GM23338 (cell line): ENCODE measurements at regions not wholly inside any gene's neighbourhood (a gene's known extent, or its start where the extent isn't known, plus 50 kb on each side); places are given as distances from the start of the nearest gene placed in this dataset.

Source experiments
- CREB1 ChIP-seq: fragments of 250-450 bp; sonication (Bioruptor Pico); IDR thresholded peaks from 2 replicates; pipeline ENCODE4 v1.5.0; 2020; ENCODE audit warnings: low read depth, mild to moderate bottlenecking, moderate library complexity
- CTCF ChIP-seq, 2 experiments: fragments of 200-600 bp in 1 of 2; sonication (generic) in 1 of 2; conservative IDR thresholded peaks; 2 replicates each; pipeline versions ENCODE4 v1.5.1 to v1.6.1; 2016 to 2017; ENCODE audit warnings: antibody characterized with exemption in 2 of 2, low read depth in 2 of 2, mild to moderate bottlenecking in 2 of 2, moderate library complexity in 1 of 2
- ETS1 ChIP-seq: IDR thresholded peaks from 2 replicates; pipeline ENCODE4 v1.6.1; 2016; ENCODE audit warnings: antibody characterized with exemption
- EZH2 ChIP-seq: fragments of 200-600 bp; sonication (generic); IDR thresholded peaks from one replicate; pipeline ENCODE4 v1.8.0; 2017; ENCODE audit warnings: antibody characterized with exemption, mild to moderate bottlenecking, low read depth; ENCODE audit not compliant: unreplicated experiment
- EZH2phosphoT487 ChIP-seq: fragments of 200-600 bp; sonication (generic); IDR thresholded peaks from one replicate; pipeline ENCODE4 v1.8.1; 2018; ENCODE audit warnings: antibody characterized with exemption; ENCODE audit not compliant: unreplicated experiment
- JUNB ChIP-seq: IDR thresholded peaks from one replicate; pipeline ENCODE4 v1.6.1; 2016; ENCODE audit warnings: antibody characterized with exemption; ENCODE audit not compliant: unreplicated experiment
- NANOG ChIP-seq: IDR thresholded peaks from 2 replicates; pipeline ENCODE4 v1.6.1; 2016; ENCODE audit warnings: antibody characterized with exemption, borderline replicate concordance
- POLR2AphosphoS5 ChIP-seq: IDR thresholded peaks from 2 replicates; pipeline ENCODE4 v1.6.1; 2016; ENCODE audit warnings: antibody characterized with exemption, low read depth
- STAT1 ChIP-seq: IDR thresholded peaks from one replicate; pipeline ENCODE4 v1.6.1; 2016; ENCODE audit warnings: antibody characterized with exemption; ENCODE audit not compliant: unreplicated experiment
- ZNF114 ChIP-seq: fragments of 250-450 bp; sonication (Bioruptor Pico); IDR thresholded peaks from 2 replicates; pipeline ENCODE4 v1.5.0; 2020; ENCODE audit warnings: mild to moderate bottlenecking, moderate library complexity
- ZNF331 ChIP-seq: fragments of 250-450 bp; sonication (Bioruptor Pico); IDR thresholded peaks from 2 replicates; pipeline ENCODE4 v1.5.0; 2020; ENCODE audit warnings: low read depth, mild to moderate bottlenecking, moderate library complexity
- ZNF462 ChIP-seq: fragments of 250-450 bp; sonication (Bioruptor Pico); IDR thresholded peaks from 2 replicates; pipeline ENCODE4 v1.5.0; 2020; ENCODE audit warnings: mild to moderate bottlenecking, moderate library complexity
- TF ChIP-seq, protein P1 (sequence below): IDR thresholded peaks from one replicate; pipeline ENCODE4 v1.6.1; 2018; ENCODE audit warnings: antibody characterized with exemption; ENCODE audit not compliant: unreplicated experiment

DNA sequence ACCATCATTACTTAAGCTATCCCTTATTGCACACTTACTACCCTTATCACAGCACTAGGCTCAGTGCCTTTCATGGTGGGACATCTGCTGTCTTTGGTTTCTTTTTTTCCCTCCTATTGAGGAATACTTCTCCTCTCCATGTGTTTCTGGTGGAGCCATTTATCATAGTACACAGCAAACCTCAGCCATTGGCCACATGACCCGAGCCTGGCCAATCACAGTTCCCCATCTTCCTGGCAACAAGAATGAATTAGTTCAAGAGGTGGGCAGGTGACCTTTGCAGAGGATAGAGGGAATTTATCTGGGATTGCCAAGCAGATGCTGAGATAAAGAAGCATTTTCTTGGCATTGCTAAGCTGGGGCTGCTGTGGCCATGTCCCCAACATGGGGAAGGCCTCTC, 101.1 kb upstream of the ZNF618 start:
- TF ChIP-seq CTCF (conservative IDR thresholded peaks at IDR 0.05; ENCODE audit: low read depth in 2 of 2): no peak
- no peak for TF ChIP-seq EZH2phosphoT487
- TF ChIP-seq EZH2: no peak
- TF ChIP-seq POLR2AphosphoS5: no peak
- no peak for TF ChIP-seq CREB1 (CRISPR knock-in tag)
- no peak for TF ChIP-seq JUNB
- TF ChIP-seq ETS1: no peak
- TF ChIP-seq, protein P1, sequence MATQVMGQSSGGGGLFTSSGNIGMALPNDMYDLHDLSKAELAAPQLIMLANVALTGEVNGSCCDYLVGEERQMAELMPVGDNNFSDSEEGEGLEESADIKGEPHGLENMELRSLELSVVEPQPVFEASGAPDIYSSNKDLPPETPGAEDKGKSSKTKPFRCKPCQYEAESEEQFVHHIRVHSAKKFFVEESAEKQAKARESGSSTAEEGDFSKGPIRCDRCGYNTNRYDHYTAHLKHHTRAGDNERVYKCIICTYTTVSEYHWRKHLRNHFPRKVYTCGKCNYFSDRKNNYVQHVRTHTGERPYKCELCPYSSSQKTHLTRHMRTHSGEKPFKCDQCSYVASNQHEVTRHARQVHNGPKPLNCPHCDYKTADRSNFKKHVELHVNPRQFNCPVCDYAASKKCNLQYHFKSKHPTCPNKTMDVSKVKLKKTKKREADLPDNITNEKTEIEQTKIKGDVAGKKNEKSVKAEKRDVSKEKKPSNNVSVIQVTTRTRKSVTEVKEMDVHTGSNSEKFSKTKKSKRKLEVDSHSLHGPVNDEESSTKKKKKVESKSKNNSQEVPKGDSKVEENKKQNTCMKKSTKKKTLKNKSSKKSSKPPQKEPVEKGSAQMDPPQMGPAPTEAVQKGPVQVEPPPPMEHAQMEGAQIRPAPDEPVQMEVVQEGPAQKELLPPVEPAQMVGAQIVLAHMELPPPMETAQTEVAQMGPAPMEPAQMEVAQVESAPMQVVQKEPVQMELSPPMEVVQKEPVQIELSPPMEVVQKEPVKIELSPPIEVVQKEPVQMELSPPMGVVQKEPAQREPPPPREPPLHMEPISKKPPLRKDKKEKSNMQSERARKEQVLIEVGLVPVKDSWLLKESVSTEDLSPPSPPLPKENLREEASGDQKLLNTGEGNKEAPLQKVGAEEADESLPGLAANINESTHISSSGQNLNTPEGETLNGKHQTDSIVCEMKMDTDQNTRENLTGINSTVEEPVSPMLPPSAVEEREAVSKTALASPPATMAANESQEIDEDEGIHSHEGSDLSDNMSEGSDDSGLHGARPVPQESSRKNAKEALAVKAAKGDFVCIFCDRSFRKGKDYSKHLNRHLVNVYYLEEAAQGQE: no peak
- no peak for TF ChIP-seq ZNF114 (CRISPR knock-in tag)
- TF ChIP-seq ZNF331 (CRISPR knock-in tag): no peak
- no peak for TF ChIP-seq STAT1
- no peak for TF ChIP-seq NANOG
- no peak for TF ChIP-seq ZNF462 (CRISPR knock-in tag)
